HG03442 (cell line): ENCODE measurements at regions not wholly inside any gene's neighbourhood (a gene's known extent, or its start where the extent isn't known, plus 50 kb on each side); places are given as distances from the start of the nearest gene placed in this dataset.

ENCODE experiments used
- ATAC-seq: cut with Tn5 transposase; IDR thresholded peaks from one replicate; pipeline ENCODE4 v1.9.1; 2021; ENCODE audit warnings: mild to moderate bottlenecking, moderate library complexity; ENCODE audit not compliant: unreplicated experiment

- ATAC-seq: no peak
These were observed 56.0 kb upstream of the CTTNBP2 start for GRCh38 chr7:117929237-117929636.

- ATAC-seq: no peak
These were observed 58.1 kb upstream of the CTTNBP2 start for GRCh38 chr7:117931314-117931713.

GRCh38 chr7:117937049-117937752 is 64.0 kb upstream of the CTTNBP2 start:
- no peak for ATAC-seq

DNA sequence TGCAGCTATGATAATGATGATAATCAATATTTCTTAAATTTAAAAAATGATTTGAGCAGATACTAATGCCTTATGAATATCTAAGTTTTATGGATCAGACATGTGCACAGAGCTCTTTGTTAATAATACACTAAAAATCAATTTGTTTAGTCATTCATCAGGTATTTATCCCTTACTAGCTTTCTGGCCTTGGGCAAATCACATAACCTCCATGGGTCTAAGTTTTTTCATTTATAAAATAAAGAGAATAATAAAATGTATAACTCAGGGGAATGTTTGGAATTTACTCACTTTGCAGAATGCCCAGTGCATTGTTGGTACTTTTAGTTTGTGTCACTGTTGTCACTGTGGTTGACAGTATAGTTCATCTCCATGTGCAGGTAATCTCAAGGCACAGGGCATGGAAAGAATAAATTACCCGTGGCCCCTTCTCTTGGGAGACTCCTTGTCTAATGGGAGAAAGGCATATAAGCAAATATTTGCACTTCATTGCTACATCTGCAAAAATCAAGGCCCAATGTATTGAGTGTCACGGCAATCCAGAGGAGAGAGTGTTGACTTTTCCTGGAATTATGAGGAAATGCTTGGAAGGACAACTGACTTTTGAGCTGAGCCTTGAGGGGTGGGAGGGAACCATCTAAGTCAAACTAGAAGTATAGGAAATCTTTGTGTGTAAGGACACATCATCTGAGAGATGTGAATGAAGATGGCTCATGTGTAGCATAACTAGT is 64.7 kb upstream of the CTTNBP2 start:
- no peak for ATAC-seq

GRCh38 chr7:117941138-117941810 is 68.0 kb upstream of the CTTNBP2 start:
- ATAC-seq: no peak

- no peak for ATAC-seq
These were observed 69.5 kb upstream of the CTTNBP2 start for GRCh38 chr7:117942780-117943179.

DNA sequence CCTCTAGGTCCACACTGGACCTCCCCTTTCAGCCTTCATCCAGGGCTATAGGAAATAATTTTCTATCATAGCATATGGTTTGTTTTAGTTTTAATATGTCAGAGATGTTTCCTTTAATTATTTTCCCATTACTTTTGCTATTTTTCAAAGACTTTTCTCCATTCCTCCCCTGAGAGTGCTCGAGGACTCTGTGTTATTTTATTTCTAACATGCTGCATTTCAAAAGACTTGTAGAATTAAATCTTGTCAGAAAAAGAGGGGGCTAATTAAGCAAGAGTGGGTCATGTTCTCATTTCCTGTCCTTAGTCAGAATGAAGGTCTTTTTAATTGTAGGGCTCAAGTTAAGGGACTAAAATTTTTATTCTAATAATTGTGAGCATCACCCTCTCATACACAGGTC is 71.6 kb upstream of the CTTNBP2 start:
- no peak for ATAC-seq

GRCh38 chr7:117946151-117946633 is 73.0 kb upstream of the CTTNBP2 start:
- ATAC-seq: no peak

DNA sequence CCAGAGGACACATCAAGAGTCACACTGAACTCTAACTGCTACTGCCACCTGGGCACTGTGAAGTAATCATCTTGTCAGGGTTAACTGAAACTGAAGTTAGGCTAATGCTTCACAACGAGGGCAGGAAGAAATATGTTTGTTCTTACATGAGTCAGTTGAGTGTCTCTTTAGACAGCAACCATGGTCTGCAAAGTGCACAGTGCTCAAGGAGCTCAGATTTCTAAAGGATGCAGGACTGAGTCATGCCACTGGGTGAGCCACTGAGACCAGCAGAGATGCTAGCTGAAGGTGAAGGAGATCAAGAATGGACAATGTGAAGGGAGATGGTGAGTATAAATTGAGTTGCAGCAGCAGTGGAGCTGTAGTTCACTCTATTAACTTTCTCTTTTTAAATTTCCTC is 76.0 kb upstream of the CTTNBP2 start:
- ATAC-seq: no peak

DNA sequence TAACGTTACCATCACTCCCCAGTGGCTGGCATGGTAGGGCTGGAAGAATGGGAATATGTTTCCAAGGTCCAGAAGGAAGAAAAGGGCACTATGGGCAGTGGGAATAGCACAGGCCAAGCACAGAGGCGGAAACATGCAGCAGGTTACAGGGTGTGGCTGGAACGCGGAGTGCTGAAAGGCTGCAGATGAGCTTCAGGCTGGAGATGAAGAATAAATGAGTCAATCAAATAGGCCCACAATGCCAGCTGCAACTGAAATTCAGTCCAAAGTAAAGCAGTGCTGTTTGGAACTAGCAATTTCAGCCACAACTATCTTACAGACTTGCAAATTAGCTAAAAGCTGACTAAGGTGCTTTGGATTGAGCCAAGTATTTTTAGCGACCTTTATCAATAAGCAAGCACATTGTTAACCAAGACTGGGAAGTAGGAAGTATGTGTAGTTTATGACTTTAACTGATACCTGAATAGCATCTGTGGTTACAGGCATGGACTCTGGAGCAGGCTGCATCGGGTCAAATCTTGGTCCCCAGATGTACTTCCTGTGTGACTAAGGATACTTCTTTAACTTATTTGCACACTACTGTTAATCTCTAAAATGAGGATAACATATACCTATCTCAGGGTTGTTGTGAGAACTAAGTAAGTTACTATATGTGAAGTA is 77.5 kb upstream of the CTTNBP2 start:
- no peak for ATAC-seq

DNA sequence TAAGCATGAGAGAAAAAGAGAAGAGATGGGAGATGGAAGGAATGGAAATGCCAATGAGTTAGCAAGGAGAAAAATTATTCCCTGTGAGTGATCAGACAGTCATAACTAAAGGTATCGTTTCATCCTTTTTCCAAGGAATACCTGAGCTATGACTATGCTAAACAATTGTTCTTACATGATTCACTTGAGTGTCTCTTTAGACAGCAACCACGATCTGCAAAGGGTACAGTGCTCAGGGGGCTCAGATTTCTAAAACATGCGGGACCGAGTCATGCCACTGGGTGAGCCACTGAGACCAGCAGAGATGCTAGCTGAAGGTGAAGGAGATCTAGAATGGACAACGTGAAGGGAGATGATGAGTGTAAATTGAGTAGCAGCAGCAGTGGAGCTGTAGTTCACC is 78.0 kb upstream of the CTTNBP2 start:
- no peak for ATAC-seq

DNA sequence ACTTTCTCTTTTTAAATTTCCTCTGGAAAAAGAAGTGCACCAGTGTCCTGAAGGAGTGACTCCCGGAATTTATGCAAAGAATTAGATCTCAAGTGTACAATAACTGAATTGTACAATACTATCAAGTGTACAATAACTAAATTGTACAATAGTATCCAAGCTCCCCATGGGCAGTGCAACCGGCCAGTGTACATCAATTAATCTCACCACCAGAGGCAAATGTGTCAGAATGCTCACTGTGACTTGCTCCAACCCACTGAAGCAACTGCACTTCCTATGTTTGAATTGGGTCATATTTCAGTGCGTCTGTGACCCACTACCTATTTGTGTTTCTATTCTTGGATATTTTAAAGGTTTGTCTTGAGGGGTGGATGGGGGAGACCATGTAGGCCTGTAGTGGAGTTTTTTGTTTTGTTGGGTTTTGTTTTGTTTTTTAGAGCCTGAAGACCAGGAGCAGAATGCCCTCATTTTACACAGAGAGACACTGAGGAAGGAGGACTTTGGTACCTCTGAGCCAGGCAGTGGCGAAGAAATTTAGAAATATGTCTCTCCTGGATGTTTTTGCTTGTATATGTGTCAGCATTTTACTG is 78.5 kb upstream of the CTTNBP2 start:
- no peak for ATAC-seq

- no peak for ATAC-seq
These were observed 81.8 kb upstream of the CTTNBP2 start for GRCh38 chr7:117955046-117955445.

- ATAC-seq: no peak
These were observed 87.1 kb upstream of the CTTNBP2 start for GRCh38 chr7:117960351-117960750.

DNA sequence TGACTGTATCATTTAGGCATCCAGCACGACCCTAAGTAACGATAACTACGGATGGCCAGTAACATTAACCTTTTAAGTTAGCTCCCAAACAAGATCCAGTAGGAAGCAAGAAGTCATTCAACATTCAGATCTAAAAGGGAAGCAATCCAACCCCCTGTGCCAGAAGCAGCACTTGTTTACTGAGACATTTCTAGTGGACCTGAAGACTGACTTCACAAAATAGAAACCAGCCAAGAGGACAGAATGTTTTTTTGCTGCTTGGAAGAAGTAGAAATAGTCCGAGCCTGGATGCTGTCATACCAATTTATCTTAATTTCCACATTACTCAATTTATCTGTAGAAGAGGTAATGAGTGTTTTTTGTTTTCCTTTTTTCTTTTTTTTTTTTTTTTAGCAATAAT is 88.0 kb upstream of the CTTNBP2 start:
- ATAC-seq: no peak

GRCh38 chr7:117962366-117962994 is 89.2 kb upstream of the CTTNBP2 start:
- ATAC-seq: no peak

GRCh38 chr7:117963264-117964197 is 90.3 kb upstream of the CTTNBP2 start:
- ATAC-seq: no peak

DNA sequence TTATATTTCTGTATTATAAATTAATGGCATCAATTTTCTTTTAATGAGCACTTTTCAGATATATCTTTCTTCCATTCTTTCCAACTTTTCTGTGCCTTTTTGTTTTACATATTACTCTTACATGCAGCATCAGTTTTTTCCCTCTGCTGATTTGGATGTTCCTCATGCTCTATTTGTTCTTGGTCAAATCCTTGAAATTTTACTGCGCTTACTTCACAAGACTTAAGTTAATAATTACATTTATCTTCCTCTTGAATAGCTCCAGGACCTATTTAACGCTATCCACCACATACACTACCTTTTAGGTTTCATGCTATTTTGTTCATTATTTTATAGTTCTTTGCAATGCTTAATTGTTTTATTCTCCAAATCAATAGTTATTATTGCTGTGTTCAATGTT is 97.6 kb upstream of the CTTNBP2 start:
- ATAC-seq: no peak

- ATAC-seq: no peak
These were observed 98.5 kb upstream of the CTTNBP2 start for GRCh38 chr7:117971556-117972244.
